ENCODE measurements at regions not wholly inside any gene's neighbourhood (a gene's known extent, or its start where the extent isn't known, plus 50 kb on each side); places are given as distances from the start of the nearest gene placed in this dataset.
"Not testable (repeated sequence)": the region's sequence is repeated elsewhere in the genome, so short reads cannot be mapped to it uniquely, and the experiment has no call there.

DNA sequence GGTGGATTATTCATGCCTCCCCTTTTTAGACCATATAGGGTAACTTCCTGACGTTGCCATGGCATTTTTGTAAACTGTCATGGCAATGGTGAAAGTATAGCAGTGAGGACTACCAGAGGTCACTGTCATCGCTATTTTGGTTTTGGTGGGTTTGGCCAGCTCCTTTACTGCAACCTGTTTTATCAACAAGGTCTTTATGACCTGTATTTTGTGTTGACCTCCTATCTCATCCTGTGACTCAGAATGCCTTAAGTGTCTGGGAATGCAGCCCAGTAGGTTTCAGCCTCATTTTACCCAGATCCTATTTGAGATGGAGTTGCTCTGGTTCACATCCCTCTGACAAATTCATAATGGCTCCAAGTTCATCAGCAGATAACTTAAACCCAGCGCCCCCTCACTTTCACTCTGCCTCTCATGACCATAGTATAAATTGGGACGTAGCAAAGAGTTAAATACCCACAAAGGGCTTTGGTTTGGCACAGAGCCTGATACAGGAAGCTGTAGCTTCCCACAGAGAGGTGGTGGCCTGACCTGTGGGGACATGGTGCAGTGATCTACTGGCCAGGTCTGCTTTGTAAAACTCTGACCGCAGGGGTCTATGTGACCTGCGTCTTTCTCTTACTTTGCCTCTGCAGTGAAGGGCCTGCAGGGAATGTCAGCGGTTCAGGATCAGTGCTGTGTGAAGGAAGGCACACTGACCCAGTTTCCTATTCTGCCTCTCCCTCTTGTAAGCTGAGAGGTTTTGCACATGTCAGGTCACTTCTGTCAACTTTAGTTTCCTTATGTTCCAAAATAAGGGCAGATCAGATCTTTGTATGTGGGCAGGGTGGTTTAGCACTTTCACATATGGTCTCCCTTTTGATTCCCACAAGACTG is 78.1 kb upstream of the ZNF644 start:
- intact Hi-C loops (cut with micrococcal nuclease; ENCODE audit: unreplicated experiment) = no loop called here
- CTCF ChIA-PET = no interaction called here

DNA sequence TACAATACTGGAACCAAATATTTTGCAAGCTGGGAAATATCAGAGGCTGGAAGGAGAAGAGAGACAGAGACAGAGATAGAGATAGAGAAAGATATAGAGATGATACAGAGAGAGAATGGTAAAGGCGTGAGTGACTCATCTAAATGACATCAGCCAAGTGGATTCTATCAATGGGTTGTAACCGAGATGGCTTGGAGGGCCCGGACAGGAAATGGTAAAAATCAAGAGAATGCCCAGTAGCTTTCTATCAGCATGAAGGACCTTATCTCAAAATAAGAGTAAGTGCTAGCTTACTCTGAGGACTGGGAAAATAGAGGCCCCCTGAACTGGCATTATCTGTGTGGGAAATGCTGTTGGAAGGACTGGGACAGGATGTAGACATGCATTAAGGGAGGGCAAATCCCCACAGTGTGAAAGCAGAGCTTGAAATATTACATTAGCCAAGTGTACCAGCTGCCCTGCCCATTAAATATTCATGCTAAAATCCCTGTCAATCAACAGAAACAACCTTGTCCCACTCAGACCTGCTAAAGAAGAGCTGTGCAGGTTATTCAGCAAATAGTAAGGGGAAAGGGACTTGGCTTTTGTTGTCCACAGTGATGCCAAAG is 76.6 kb upstream of the ZNF644 start:
- no peak for DNase-seq
- H3K27ac Mint-ChIP-seq (ENCODE audit: unreplicated experiment) = peak overlapping the region; percentile 39
- no peaks in the 10 kb centered on the region for H3K27me3 Mint-ChIP-seq (ENCODE audit: unreplicated experiment)
- H3K4me1 Mint-ChIP-seq (ENCODE audit: low read depth, unreplicated experiment) = peaks cover 28% of the 10 kb centered on the region
- no peaks in the 10 kb centered on the region for H3K9me3 Mint-ChIP-seq (ENCODE audit: low read depth, unreplicated experiment)
- H3K36me3 Mint-ChIP-seq (ENCODE audit: insufficient read depth, unreplicated experiment) = no peaks in the 10 kb centered on the region
- CTCF ChIA-PET = no interaction called here
- no peak overlapping the region for H3K4me3 Mint-ChIP-seq (ENCODE audit: low read depth, unreplicated experiment)
- TF ChIP-seq, protein P1, sequence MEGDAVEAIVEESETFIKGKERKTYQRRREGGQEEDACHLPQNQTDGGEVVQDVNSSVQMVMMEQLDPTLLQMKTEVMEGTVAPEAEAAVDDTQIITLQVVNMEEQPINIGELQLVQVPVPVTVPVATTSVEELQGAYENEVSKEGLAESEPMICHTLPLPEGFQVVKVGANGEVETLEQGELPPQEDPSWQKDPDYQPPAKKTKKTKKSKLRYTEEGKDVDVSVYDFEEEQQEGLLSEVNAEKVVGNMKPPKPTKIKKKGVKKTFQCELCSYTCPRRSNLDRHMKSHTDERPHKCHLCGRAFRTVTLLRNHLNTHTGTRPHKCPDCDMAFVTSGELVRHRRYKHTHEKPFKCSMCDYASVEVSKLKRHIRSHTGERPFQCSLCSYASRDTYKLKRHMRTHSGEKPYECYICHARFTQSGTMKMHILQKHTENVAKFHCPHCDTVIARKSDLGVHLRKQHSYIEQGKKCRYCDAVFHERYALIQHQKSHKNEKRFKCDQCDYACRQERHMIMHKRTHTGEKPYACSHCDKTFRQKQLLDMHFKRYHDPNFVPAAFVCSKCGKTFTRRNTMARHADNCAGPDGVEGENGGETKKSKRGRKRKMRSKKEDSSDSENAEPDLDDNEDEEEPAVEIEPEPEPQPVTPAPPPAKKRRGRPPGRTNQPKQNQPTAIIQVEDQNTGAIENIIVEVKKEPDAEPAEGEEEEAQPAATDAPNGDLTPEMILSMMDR (IDR thresholded peaks at IDR 0.05; ENCODE audit: unreplicated experiment) = no peak
- BruUV-seq (replicated peaks) = no TSS peak
- intact Hi-C loops (cut with micrococcal nuclease; ENCODE audit: unreplicated experiment) = no loop called here

More for the DNA sequence above, 78.1 kb upstream of the ZNF644 start:
- peaks cover 28% of the 10 kb centered on the region for H3K4me1 Mint-ChIP-seq (ENCODE audit: low read depth, unreplicated experiment)
- peak; percentile 8 for DNase-seq
- H3K9me3 Mint-ChIP-seq (ENCODE audit: low read depth, unreplicated experiment) = no peaks in the 10 kb centered on the region
- H3K36me3 Mint-ChIP-seq (ENCODE audit: insufficient read depth, unreplicated experiment) = no peaks in the 10 kb centered on the region
- BruUV-seq (replicated peaks) = no TSS peak
- TF ChIP-seq, protein P1 (IDR thresholded peaks at IDR 0.05; ENCODE audit: unreplicated experiment) = no peak
- no peak overlapping the region for H3K4me3 Mint-ChIP-seq (ENCODE audit: low read depth, unreplicated experiment)
- no peaks in the 10 kb centered on the region for H3K27me3 Mint-ChIP-seq (ENCODE audit: unreplicated experiment)
- no peak overlapping the region for H3K27ac Mint-ChIP-seq (ENCODE audit: unreplicated experiment)

DNA sequence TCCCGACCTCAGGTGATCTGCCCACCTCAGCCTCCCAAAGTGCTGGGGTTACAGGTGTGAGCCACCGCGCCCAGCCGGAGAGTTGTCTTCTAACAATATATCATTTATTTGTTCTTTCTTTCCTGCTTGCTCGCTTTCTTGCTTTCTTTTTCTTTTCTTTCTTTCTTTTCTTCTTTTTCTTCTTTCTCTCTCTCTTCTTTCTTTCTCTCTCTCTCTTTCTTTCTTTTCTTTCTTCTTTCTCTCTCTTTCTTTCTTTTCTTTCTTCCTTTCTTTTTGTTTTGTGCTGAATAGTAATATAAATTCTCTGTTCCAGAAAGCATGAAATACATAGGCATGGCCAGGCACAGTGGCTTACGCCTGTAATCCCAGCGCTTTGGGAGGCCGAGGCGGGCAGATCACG is 73.5 kb upstream of the ZNF644 start:
- BruUV-seq (replicated peaks); H3K9me3 Mint-ChIP-seq (ENCODE audit: low read depth, unreplicated experiment); H3K4me3 Mint-ChIP-seq (ENCODE audit: low read depth, unreplicated experiment); H3K27me3 Mint-ChIP-seq (ENCODE audit: unreplicated experiment); intact Hi-C loops (cut with micrococcal nuclease; ENCODE audit: unreplicated experiment); CTCF ChIA-PET; DNase-seq; H3K36me3 Mint-ChIP-seq (ENCODE audit: insufficient read depth, unreplicated experiment); H3K27ac Mint-ChIP-seq (ENCODE audit: unreplicated experiment): not testable (repeated sequence)
- H3K4me1 Mint-ChIP-seq (ENCODE audit: low read depth, unreplicated experiment) = peaks cover 38% of the 10 kb centered on the region

- H3K27me3 Mint-ChIP-seq (ENCODE audit: unreplicated experiment) = no peaks in the 10 kb centered on the region
- intact Hi-C loops (cut with micrococcal nuclease; ENCODE audit: unreplicated experiment) = no loop called here
- no peaks in the 10 kb centered on the region for H3K9me3 Mint-ChIP-seq (ENCODE audit: low read depth, unreplicated experiment)
- peak; percentile 12 for DNase-seq
- H3K36me3 Mint-ChIP-seq (ENCODE audit: insufficient read depth, unreplicated experiment) = no peaks in the 10 kb centered on the region
- H3K4me3 Mint-ChIP-seq (ENCODE audit: low read depth, unreplicated experiment) = peak overlapping the region; percentile 27
- no peak overlapping the region for H3K27ac Mint-ChIP-seq (ENCODE audit: unreplicated experiment)
- CTCF ChIA-PET = interaction anchor here (1.1 to 1.3 kb wide), 2 partner anchors 12 to 72 kb away, joined by 3 to 6 read pairs; no protein-coding TSS in a partner anchor
- no TSS peak for BruUV-seq (replicated peaks)
- peaks cover 12% of the 10 kb centered on the region for H3K4me1 Mint-ChIP-seq (ENCODE audit: low read depth, unreplicated experiment)
- TF ChIP-seq, protein P1 (IDR thresholded peaks at IDR 0.05; ENCODE audit: unreplicated experiment) = no peak
Measured at GRCh38 chr1:91092503-91092902, 70.7 kb upstream of the ZNF644 start.

All from Calu3 (cell line).